GM10266 (cell line): ENCODE measurements at regions not wholly inside any gene's neighbourhood (a gene's known extent, or its start where the extent isn't known, plus 50 kb on each side); places are given as distances from the start of the nearest gene placed in this dataset.

Experiments
- DNase-seq: peaks from one replicate; pipeline ENCODE4 v3.0.0; 2012; ENCODE audit errors: extremely low spot score
- CTCF ChIP-seq: IDR thresholded peaks from 2 replicates; pipeline ENCODE4 v1.5.1; 2012; ENCODE audit warnings: mild to moderate bottlenecking, low read depth; ENCODE audit not compliant: control insufficient read depth, insufficient read depth; ENCODE audit errors: missing control alignments

DNA sequence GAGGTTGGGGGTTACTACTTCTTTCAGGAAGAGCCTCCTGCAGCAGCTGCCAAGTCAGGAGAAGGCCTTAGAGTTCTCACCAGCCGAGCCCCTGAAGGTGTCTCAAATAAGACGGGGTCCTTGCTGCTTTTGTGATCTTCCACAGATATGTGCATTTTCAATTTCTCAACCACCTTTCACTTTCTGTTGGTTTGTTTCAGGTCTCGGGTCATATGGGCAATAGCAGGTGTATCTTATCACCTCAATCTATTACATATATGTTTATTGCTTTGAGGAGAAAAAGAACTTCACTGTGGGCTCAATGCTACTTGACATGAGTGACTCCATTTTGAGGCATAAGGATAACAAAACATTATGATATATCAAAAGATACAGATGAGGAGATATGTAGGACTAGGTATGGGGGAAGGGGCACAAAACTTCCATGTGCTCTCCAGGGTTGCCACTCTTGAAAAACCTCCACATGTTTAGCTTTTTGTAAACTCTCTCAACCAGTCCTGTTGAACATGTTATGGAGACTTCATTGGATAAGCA lies 1171.4 kb upstream of the ADGRL2 start:
- no peak for DNase-seq
- no peak for TF ChIP-seq CTCF

GRCh38 chr1:80624682-80625081 lies 1176.1 kb upstream of the ADGRL2 start:
- DNase-seq, result no peak
- TF ChIP-seq CTCF, result no peak

- DNase-seq, result no peak
- TF ChIP-seq CTCF, result no peak
Observed at GRCh38 chr1:80607064-80607463, 1193.7 kb upstream of the ADGRL2 start.

DNA sequence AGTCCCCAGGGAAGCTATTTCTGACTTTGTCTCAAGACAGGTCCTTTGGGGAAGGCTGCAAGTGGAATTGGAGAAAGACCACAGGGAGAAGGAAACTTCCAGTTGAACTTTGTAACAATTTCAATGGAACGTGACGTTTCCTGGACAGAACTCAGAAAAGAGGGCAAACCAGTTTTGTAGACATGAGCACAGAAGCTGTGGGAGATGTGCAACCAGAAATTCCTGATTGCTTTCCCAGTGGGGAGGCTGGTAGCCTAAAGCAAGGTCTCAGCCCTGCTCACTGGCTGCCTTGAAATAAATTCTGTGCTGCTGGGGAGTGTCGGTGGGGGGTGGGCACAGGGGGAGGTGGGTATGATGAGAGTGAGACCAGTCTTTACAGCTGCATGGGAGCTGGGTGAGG lies 1206.7 kb upstream of the ADGRL2 start:
- no peak for TF ChIP-seq CTCF
- no peak for DNase-seq

GRCh38 chr1:80593197-80593596 lies 1207.5 kb upstream of the ADGRL2 start:
- DNase-seq, result no peak

GRCh38 chr1:80582980-80583379 lies 1217.8 kb upstream of the ADGRL2 start:
- DNase-seq, result no peak
- TF ChIP-seq CTCF, result no peak

More at GRCh38 chr1:80593197-80593596, 1207.5 kb upstream of the ADGRL2 start:
- TF ChIP-seq CTCF, result no peak

GRCh38 chr1:80579055-80579454 lies 1221.7 kb upstream of the ADGRL2 start:
- TF ChIP-seq CTCF, result no peak
- DNase-seq, result no peak

DNA sequence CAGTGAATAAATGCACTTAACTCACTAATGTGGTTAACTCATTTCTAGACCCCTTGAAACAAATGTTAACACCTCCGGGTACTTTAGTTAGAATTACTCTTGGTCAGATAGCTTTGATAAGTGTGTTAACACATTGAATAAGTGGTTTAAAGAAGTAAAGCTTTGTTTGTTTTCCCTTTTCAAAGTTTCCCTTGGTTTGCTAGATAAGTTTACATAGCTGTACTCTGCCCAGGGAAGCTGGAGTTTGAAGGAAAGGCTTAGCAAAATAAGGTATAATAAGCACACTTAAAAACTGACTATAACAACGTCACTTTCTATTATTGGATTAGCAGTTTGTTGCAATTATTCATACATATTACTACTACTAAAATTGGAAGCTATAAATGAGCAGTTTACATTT lies 1233.9 kb upstream of the ADGRL2 start:
- TF ChIP-seq CTCF, result no peak
- DNase-seq, result no peak
